DMS 273 (cell line): ENCODE measurements at regions not wholly inside any gene's neighbourhood (a gene's known extent, or its start where the extent isn't known, plus 50 kb on each side); places are given as distances from the start of the nearest gene placed in this dataset.
"Not testable (repeated sequence)": the region's sequence is repeated elsewhere in the genome, so short reads cannot be mapped to it uniquely, and the experiment has no call there.

Experiments used
- DNase-seq: peaks from one replicate; lab custom pipeline; 2025; ENCODE audit not compliant: unreplicated experiment; lab: John Stamatoyannopoulos, UW

DNA sequence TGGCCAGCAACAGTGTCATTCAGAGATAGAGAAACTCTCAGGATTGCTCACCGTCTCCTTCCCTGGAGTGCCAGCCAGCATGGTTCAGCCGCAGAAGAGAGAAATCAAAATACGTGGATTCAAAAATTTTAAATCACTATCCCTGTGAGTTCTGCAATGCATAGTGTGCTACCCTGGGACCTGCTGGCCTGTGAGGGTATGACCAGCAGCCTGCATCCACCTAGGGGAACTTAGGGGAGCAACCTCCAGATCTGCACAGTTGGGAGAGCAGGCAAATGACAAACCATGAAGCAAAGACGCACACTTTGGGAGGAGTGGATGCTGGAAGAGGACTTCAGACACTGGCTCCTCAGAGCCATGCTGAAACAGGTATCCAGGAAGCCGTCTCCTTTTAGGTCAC is 639.3 kb downstream of the TNS3 start:
- DNase-seq = no peak

DNA sequence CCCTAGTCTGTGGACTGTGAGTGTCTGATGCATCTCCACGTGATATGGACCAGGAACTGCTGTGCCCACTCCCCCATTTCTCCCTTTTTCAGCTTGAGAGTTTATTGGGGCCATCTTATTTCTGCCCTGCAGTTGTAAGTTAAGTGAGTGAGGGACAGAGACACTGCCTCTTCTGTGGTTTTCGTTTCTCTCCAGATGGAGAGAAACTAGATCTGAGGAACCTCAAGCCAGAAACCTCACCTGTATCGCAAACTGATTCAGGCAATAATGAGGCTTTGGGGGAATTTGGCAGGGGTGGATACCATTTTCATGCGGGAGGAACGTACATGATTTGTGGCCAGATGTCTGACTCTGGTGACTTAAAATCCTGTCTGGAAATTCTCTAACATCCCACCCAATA is 641.7 kb downstream of the TNS3 start:
- no peak for DNase-seq

DNA sequence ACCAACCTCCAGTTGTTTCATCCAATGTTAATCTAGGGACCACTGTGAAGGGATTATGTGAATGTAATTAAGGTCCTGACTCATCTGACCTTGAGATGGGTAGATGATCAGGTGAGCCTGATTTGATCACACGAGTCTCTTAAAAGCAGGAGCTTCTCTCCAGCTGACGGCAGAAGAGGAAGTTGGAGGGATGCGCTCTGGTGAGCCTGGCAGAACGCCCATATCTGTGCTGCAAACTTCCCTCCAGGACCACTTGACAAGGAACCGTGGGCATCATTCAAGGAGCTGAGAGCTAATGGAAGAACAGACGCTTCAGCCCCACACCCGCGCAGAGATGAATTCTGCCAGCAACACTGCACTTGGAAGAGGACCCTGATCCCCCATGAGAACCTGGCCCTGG is 642.4 kb downstream of the TNS3 start:
- no peak for DNase-seq

DNA sequence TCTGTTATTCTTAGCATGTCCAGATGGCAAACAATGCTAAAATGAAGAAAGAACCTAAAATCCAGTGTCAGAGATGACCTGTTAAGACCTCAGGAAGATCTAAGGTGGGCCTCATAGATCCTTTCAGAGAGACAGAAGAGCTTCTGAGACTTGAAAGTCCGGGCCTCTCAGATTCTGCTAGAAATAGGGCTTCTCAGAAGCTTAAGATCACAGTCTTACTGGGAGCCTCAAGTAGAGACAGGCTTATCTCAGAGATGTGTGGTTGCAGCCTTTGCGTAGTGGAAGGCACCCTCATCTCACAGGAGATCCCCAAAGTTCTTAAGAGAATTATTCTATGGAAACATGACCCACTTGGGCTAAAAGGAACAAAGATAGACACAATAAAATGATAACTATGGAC is 642.8 kb downstream of the TNS3 start:
- DNase-seq = no peak

DNA sequence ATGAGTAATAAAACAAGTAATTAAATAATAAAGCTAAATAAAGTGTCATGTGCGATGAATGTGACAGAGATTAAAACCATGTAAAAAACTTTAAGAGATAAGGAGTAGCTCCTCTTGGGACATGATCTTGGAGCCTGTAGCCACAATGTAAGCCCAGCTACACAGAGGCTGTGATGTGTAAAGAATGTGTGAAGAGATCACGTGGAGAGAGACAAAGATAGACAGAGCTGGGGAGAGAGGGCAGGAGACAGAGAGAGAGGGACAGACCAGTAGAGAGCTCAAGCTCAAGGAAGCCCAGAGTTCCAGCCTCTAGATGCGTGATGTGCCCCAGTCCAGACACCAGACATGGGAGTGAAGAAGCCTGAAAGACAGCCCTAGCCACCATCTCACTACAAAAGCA is 644.1 kb downstream of the TNS3 start:
- DNase-seq = no peak

DNA sequence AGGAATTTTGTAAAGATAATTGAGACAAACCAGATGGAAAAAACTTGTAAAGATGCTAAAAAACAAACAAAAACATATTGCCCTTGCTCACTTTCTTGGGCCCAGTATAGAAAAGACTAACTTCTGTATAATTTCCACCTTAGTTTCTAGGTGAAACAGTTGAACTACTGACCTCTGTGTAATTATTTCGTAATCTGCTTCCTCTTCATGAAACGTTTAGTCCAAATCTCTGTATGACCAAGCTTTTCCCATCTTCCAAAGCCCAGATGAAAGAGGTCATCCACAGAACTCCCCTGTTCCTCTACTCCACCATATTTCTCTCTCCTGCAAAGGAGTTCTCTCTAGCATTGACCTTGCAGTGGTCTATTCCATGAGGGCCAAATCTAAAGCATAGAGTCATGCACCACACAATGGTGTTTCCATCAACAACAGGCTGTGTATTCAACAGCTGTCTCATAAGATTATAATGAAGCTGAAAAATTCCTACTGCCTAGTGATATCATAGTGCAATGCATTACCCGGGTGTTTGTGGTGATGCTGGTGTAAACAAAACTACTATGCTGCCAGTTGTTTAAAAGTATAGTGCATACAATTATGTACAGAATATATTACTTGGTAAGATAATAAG is 647.6 kb downstream of the TNS3 start:
- DNase-seq = no peak

DNA sequence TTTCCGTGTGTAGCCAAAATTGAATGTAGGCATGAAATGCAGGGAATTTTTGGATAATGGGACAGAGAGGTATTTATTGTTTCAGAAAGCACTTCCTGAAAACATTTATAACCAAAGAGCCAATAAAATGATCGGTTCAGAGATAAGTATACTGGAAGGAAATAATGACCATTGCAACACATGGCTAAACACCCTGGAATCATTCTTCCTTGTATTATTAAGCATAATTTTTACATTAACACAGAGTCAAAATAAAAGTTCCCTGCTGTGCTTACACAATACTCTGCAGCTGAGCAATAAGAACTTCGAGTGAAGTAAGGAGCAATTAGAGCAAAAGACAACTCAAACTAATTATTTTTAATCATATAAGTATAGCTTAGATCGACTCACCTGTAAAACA is 648.3 kb downstream of the TNS3 start:
- no peak for DNase-seq

DNA sequence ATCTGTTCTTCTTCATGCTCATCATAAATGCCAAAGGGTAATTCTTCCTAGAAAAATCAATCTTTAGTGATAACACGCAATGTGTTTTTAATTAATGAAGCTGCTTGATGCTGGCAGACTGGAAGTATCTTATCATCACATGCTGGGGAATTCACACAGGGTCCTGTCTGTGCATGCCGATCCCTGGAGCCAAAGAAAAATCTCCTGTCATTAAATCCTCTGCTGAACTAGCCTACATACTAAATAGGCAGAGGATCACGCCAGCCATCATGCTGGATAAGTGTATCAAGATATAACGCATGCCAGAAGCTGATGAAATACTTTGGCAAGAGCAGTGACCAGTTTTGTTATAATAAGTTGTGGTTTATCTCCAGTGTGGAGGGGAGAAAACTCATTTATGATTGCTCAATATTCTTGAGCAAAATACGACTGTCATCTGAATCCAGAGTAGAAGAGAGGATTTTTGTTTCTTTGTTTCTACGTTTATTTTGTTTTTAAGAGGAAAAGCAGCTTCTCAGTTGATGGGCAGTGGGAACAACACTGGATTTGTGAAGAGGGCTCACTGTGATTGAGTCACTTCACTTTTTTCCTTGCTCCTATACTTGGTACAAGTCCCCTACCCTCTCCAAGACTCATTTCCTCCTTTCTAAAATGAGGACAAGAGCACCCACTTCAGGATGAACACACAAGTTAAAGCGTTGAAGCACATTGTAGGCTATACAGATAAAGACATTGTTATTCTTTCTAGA is 649.1 kb downstream of the TNS3 start:
- DNase-seq = peak; percentile 75

DNA sequence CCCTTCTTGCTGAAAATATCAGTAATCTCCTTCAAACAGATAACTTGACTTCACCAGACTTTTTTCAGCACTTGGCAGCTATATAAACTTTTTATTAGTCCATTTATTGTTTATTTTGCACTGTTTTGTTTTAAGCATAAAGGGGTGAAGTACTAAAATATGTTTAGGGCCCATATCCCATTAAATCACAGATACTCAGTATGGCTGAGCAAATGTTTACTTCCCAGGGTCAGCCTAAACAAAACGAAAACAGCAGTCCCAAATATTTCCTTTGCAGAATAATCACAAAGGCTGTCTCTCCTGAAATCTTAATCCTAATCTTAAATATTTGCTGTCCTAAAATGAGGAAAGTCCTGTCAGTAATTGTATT is 649.6 kb downstream of the TNS3 start:
- no peak for DNase-seq

DNA sequence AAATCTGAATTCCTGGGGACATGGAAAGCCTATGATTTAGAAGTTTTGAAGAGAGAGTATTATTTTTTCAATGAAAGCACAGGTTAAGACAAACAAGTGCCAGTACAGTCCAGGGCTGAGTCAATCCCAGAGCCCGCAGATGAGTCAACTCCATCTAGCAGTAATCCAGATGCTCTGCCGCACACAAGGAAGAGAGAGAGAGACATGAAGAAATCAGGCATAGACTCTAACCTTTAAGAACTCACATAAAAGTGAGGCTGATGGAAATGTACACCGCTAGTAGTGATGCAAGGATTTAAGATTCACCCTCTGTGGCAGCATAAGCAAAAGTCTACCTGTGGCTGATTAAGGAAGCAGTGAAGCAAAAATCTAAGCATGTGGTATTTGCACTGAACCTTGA is 651.5 kb downstream of the TNS3 start:
- DNase-seq = peak; percentile 8

DNA sequence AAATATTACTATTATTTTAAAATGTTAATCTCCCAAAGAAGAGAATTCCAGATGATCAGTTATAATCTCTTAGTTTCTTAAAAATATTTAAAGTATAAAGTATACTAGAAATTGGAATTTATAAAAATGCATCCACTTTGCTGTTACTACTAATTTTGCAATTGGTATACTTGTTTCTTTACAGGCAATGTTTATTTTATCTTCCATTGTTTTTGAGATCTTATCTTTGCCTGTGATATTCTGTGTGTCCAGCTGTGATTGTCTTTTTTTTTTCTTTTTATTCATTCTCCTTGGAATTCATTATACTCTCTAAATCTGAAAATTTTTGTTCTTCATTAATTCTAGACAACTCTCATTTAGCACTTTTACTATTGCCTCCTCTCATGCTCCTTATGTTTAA is 652.6 kb downstream of the TNS3 start:
- no peak for DNase-seq

DNA sequence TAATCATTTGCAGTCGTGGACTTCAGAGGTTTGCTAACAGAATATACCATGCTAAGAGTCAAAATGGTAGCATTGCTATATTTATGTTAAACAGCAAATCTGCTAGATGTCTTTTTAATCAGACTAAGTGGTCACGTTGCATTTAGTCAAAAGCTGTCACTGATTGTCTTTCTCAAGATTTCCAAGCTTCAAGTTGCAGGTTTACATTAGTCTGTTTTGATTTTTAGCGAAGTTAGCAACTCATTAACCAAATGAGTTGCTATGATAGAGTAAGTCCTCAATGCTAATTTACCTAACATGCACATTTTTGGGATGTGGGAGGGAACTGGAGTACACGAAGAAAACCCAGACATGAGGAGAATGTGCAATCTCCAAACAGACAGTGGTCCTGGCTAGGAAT is 653.2 kb downstream of the TNS3 start:
- no peak for DNase-seq

DNA sequence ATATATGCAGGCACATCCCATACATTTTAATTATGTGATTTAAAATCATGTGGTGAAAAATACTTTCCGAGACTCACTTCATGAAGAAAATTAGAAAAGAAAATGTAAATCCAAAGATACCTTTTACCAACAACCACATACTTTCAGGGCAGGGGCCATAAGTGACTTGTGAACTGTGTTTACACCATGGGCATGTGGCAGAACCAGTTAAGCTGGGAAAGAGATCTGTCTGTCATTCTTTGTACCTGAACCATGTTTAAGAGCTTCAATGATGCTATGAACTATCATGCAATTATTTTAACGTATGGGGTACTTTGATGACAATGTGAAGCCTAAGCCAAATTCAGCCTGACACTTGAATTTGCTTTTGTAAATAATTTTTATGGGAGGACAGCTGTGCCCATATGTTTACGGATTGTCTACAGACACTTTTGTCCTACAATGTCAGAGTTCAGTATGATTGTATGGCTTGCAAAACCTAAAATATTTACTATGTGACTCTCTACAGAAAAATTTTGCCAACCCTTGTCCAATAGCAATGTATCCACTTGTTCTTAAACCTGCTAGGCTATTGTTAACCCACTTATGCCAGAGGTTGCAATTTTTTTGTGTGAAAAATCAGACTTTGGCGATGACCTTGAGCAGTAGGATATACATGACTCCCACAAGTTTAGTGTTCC is 654.6 kb downstream of the TNS3 start:
- no peak for DNase-seq

DNA sequence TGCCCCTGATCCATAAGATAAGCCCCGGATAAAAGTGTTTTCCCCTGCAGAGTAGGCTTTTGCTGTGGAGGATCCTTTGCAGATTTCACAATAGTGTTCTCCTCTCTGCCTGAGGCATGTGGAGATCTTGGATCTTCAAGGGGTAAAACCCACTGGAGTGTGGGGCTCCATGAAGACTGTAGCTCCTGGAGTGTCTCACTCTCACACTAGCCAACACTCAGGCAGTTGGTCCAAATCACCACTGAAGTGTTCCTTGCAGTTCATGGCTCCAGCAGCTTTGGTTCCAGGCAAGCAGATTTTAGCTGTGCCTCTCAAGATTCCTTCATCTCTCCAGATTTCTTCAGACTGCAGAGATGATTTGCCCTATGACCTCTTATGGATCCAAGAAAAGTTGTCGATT is 665.3 kb downstream of the TNS3 start:
- DNase-seq = no peak

DNA sequence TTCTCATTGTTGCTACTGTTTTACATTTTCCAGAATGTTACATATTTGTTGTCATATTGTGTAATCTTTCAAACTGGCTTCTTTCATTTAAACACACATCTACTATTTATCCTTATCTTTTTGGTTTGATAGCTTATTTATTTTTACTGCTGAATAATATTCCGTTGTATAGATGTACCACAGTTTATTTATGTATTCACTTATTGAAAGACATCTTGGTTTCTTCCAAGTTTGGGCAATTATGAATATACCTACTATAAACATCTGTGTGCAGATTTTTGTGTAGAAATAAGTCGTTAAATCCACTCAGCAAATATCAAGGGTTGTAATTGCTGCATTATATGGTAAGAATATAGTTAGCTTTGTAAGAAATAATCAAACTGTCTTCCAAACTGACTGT is 669.2 kb downstream of the TNS3 start:
- no peak for DNase-seq

DNA sequence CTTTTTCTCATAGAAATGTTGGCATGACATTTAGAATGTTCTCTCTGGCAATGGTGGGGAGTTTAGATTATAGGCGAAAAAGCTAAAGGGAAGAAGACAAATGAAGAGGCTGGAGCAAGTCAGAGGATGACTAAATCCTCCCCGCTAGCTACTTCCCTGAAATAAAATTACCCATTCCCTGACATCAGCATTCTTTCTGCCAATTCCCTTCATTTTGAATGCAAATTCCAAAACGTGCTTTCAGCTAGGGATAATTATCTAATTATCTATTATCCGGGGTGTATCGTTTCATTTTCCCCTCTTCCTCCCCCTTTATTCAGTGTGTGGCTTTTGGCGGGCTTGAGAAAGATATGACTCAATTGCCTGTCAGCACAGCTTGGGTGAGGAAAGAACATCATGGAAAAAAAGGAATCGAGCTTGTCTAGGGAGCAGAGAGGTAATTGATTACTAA is 672.3 kb downstream of the TNS3 start:
- peak; percentile 27 for DNase-seq

DNA sequence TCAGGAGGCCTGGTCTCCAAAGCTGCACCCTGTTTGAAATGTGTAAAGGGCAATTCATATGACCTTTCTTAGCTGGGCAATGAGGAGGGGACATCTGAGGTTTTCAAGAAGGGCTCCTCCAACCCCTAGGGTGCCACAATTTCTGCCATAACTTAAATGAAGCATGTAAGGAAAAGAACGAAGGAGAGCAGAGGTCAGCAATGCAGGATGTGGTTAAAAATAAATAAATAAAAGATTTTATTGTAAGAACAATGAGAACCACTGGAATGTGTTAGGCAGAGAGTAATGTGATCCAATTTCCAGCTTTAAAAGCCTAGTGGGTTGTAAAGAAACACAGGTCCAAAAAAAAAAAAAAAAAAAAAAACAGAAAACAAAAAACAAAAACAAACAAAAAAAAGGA is 673.1 kb downstream of the TNS3 start:
- DNase-seq = no peak

DNA sequence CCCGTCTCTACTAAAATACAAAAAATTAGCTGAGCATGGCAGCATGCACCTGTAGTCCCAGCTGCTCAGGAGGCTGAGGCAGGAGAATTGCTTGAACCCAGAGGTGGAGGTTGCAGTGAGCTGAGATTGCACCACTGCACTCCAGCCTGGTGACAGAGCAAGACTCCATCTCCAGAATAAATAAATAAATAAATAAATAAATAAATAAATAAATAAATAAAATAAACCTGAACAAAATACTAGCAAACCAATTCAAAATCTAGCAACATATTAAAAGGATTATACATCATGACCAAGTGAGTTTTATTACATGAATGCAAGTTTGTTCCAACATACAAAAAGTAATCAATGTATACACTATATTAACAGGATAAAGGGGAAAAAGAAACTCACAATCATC is 677.4 kb downstream of the TNS3 start:
- not testable (repeated sequence) for DNase-seq

DNA sequence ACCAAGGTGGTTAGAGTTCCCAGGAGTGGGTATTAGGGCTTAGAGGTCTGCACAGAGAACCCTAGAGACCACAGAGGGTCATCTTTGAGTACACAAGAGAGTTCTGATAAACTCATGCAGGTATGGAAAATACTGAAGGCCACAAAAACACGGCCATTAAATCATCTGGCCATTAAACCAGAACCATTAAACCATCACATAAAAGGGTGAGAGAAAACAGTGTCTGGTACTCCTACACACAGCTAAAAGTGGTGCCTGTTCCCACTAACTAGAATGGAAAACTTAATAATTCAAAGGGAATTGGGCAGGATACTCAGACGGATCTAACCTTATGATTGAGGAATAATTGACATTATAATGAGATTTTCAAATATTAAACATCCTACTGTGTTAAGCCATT is 679.4 kb downstream of the TNS3 start:
- DNase-seq = no peak

DNA sequence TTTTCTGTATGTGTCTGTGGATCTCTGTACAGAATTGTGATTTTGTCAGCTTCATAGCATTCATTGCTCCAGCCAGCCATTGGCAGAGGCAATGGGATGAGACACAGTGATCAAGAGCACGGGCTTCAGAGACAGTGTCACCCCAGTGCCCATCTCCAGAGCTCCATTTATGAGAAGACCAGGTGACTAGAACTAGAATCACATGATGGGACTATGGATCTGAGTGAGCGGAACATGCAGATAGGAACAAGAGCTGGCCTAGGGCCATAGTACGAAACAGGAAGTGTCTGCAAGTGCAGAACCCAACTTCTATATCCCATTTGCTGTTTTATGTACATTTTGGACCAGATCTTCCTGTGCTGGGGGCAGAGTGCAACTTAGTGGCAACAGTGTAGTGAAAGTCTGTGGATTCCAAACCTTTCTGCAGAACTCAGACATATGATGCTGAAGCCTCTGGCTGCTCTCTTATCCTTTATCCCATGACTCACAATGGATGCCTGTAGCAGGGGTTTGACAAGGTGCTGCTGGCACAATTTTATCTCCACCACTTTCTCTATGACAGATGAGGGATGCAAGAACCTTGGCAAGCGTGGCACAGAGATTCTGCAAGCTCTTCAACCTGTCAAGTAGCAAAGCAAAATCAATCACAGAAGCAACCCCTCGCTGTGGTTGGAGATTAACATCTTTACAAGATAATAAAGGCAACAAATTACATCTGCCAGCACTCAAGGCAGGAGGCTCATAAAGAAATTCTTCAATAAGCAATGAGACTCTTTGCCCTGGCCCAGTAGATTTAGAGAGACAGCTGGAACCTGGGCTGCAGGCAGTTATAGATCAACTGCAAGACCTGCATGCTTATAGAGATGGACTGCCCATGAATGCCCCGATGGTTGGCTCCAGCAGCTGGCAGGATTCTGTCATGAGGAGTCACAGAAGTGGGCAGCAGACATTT is 681.3 kb downstream of the TNS3 start:
- DNase-seq = peak; percentile 77

DNA sequence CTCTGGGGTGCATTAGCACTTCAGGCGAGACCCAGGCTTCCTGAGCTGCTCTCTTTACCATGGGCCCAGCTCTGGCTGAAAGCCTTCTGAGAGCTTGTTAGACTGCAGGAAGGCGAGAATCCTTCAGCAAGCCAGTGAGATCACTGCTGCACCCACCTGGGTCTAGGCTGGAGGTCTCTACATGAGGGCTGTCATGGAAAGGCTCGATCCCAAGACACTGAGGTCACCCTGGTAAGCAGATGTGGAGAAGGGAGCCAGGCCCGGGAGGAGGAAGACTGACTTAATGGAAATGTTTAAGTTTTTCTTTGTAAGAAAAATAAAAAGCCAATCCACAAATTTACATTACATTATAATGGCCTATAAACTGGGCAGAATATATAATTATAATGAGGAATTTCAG is 684.5 kb downstream of the TNS3 start:
- DNase-seq = no peak
